ENCODE measurements at regions not wholly inside any gene's neighbourhood (a gene's known extent, or its start where the extent isn't known, plus 50 kb on each side); places are given as distances from the start of the nearest gene placed in this dataset.

GRCh38 chr1:81605023-81605422 is 195.7 kb upstream of the ADGRL2 start (continued):
- TF ChIP-seq, protein P1, sequence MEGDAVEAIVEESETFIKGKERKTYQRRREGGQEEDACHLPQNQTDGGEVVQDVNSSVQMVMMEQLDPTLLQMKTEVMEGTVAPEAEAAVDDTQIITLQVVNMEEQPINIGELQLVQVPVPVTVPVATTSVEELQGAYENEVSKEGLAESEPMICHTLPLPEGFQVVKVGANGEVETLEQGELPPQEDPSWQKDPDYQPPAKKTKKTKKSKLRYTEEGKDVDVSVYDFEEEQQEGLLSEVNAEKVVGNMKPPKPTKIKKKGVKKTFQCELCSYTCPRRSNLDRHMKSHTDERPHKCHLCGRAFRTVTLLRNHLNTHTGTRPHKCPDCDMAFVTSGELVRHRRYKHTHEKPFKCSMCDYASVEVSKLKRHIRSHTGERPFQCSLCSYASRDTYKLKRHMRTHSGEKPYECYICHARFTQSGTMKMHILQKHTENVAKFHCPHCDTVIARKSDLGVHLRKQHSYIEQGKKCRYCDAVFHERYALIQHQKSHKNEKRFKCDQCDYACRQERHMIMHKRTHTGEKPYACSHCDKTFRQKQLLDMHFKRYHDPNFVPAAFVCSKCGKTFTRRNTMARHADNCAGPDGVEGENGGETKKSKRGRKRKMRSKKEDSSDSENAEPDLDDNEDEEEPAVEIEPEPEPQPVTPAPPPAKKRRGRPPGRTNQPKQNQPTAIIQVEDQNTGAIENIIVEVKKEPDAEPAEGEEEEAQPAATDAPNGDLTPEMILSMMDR (IDR thresholded peaks at IDR 0.05; ENCODE audit: control extremely low read depth in 1 of 3, insufficient read depth in 1 of 3, low read depth in 1 of 3, low read length in 3 of 3) = no peak
- no peak for TF ChIP-seq PHF8 (conservative IDR thresholded peaks at IDR 0.05; ENCODE audit: low read depth, low read length)
- TF ChIP-seq E2F6 (IDR thresholded peaks at IDR 0.05) = no peak
- peak; percentile 42 to 46 for TF ChIP-seq RAD21 (IDR thresholded peaks at IDR 0.05 in 1 of 2, conservative IDR thresholded peaks at IDR 0.05 in 1 of 2; ENCODE audit: low read depth in 2 of 2, low read length in 2 of 2)
- no peak for TF ChIP-seq NANOG (IDR thresholded peaks at IDR 0.05; ENCODE audit: insufficient read depth, low read depth, low read length, poor library complexity, severe bottlenecking)
- TF ChIP-seq RXRA (IDR thresholded peaks at IDR 0.05; ENCODE audit: insufficient read depth, low read depth, low read length) = no peak

Data from H1 (cell line).